Endothelial cell of umbilical vein (primary cell): ENCODE measurements at regions not wholly inside any gene's neighbourhood (a gene's known extent, or its start where the extent isn't known, plus 50 kb on each side); places are given as distances from the start of the nearest gene placed in this dataset.

ENCODE experiments used
- BruUV-seq: library from RNA; stranded (reverse); fragments of 400-500 nt; replicated peaks from 2 replicates; lab custom pipeline; 2021; lab: Mats Ljungman, UMichigan
- CTCF ChIA-PET: fragments of 300-600, 350-600 bp; sonication (Branson Sonifier 250); formaldehyde crosslinking; loops from one replicate; lab custom pipeline; 2021; ENCODE audit warnings: antibody characterized with exemption, inconsistent platforms; lab: Charles Lee
- POLR2A ChIA-PET: fragments of 300-600, 350-600 bp; sonication (Branson Sonifier 250); formaldehyde crosslinking; loops from one replicate; lab custom pipeline; 2021; ENCODE audit warnings: antibody characterized with exemption, inconsistent platforms; lab: Charles Lee
- DNase-seq: peaks from one replicate; pipeline ENCODE4 v3.0.0-alpha.2; 2011; ENCODE audit warnings: low read depth, low spot score
- FAIRE-seq: peaks from 2 replicates; lab custom pipeline; 2011; peaks lifted over from hg19 to GRCh38; lab: Jason Lieb, UNC
- H2AFZ ChIP-seq: 2 replicates; pipeline ENCODE4 v1.6.0; 2012; ENCODE audit warnings: low read depth, low read length, control low read depth, inconsistent platforms
- H3K27ac ChIP-seq: 2 replicates; pipeline ENCODE4 v1.5.1; 2011; ENCODE audit warnings: low read depth, mild to moderate bottlenecking, control low read depth, low read length, moderate library complexity; ENCODE audit not compliant: insufficient read depth
- H3K27me3 ChIP-seq, 2 experiments: 2 replicates each; pipeline versions ENCODE4 v1.6.0 to v1.6.1; 2011; ENCODE audit warnings: low read length in 2 of 2, mixed read lengths in 1 of 2; ENCODE audit not compliant: control insufficient read depth in 2 of 2, insufficient read depth in 2 of 2
- H3K36me3 ChIP-seq, 2 experiments: 2 replicates in 1 of 2; 3 replicates in 1 of 2; pipeline ENCODE4 v1.5.1; 2011; ENCODE audit warnings: low read length in 2 of 2, mild to moderate bottlenecking in 1 of 2, moderate library complexity in 1 of 2; ENCODE audit not compliant: control insufficient read depth in 2 of 2, insufficient read depth in 2 of 2; ENCODE audit errors: extremely low read depth in 1 of 2
- H3K4me1 ChIP-seq: 3 replicates; pipeline ENCODE4 v1.5.1; 2011; ENCODE audit warnings: mild to moderate bottlenecking, low read length; ENCODE audit not compliant: control insufficient read depth, insufficient read depth; ENCODE audit errors: extremely low read depth
- H3K4me2 ChIP-seq: 2 replicates; pipeline ENCODE4 v1.6.1; 2011; ENCODE audit warnings: low read length, control low read depth, mixed read lengths; ENCODE audit not compliant: insufficient read depth
- H3K4me3 ChIP-seq, 3 experiments: fragments of 200-600 bp in 1 of 3; sonication (generic), shearing (Covaris generic) in 1 of 3; replicated peaks in 1 of 3; 2 replicates each; pipeline ENCODE4 v1.5.1; 2011 to 2016; ENCODE audit warnings: control low read depth in 3 of 3, low read length in 3 of 3, mild to moderate bottlenecking in 2 of 3, inconsistent platforms in 1 of 3, low read depth in 1 of 3, moderate library complexity in 1 of 3; ENCODE audit not compliant: insufficient read depth in 1 of 3
- H3K79me2 ChIP-seq: 2 replicates; pipeline ENCODE4 v1.6.0; 2012; ENCODE audit warnings: low read length, inconsistent platforms; ENCODE audit not compliant: control insufficient read depth, insufficient read depth
- H3K9ac ChIP-seq: replicated peaks from 2 replicates; pipeline ENCODE3; 2011; ENCODE audit warnings: low read length, control low read depth; ENCODE audit not compliant: insufficient read depth; ENCODE audit errors: extremely low read depth
- H3K9me1 ChIP-seq: replicated peaks from 3 replicates; pipeline ENCODE4 v1.6.0; 2011; ENCODE audit warnings: mild to moderate bottlenecking, low read length; ENCODE audit not compliant: control insufficient read depth, insufficient read depth; ENCODE audit errors: extremely low read depth
- H3K9me3 ChIP-seq: replicated peaks from 2 replicates; pipeline ENCODE4 v1.5.1; 2012; ENCODE audit warnings: low read length, inconsistent platforms; ENCODE audit not compliant: control insufficient read depth, insufficient read depth
- H4K20me1 ChIP-seq: replicated peaks from 2 replicates; pipeline ENCODE3; 2011; ENCODE audit warnings: mild to moderate bottlenecking, low read length; ENCODE audit not compliant: control insufficient read depth, insufficient read depth; ENCODE audit errors: extremely low read depth
- CTCF ChIP-seq, 2 donors: IDR thresholded peaks; 1 replicate in 1 of 2; 2 replicates in 1 of 2; pipeline ENCODE4 v1.5.1; 2011; ENCODE audit warnings: low read length in 2 of 2, mild to moderate bottlenecking in 2 of 2, moderate library complexity in 2 of 2, control low read depth in 1 of 2, inconsistent platforms in 1 of 2, low read depth in 1 of 2; ENCODE audit not compliant: insufficient read depth in 1 of 2; ENCODE audit errors: extremely low read depth in 1 of 2
- EZH2 ChIP-seq: IDR thresholded peaks from 2 replicates; pipeline ENCODE4 v1.6.1; 2012; ENCODE audit warnings: borderline replicate concordance, low read depth, mild to moderate bottlenecking, moderate library complexity, low read length, inconsistent platforms; ENCODE audit not compliant: severe bottlenecking
- FOS ChIP-seq: IDR thresholded peaks from 2 replicates; pipeline ENCODE4 v1.6.1; 2011; ENCODE audit warnings: mild to moderate bottlenecking, low read length, moderate library complexity, borderline replicate concordance; ENCODE audit not compliant: insufficient read depth
- GATA2 ChIP-seq: IDR thresholded peaks from 2 replicates; pipeline ENCODE4 v1.7.0; 2011; ENCODE audit warnings: low read depth, mild to moderate bottlenecking, moderate library complexity, mixed read lengths, low read length; ENCODE audit not compliant: insufficient read length, insufficient read depth
- JUN ChIP-seq: IDR thresholded peaks from 2 replicates; pipeline ENCODE4 v1.6.1; 2011; ENCODE audit warnings: borderline replicate concordance, low read depth; ENCODE audit not compliant: insufficient read length, insufficient read depth
- MAX ChIP-seq: IDR thresholded peaks from 2 replicates; pipeline ENCODE4 v1.6.1; 2011; ENCODE audit not compliant: insufficient read depth, insufficient read length
- MYC ChIP-seq: IDR thresholded peaks from one replicate; pipeline ENCODE4 v1.6.1; 2011; ENCODE audit warnings: mild to moderate bottlenecking, low read depth, low read length
- POLR2A ChIP-seq: IDR thresholded peaks from 2 replicates; pipeline ENCODE4 v1.6.1; 2012; ENCODE audit warnings: low read depth, mild to moderate bottlenecking, control low read depth, low read length
- POLR2AphosphoS5 ChIP-seq: IDR thresholded peaks from 2 replicates; pipeline ENCODE4 v1.6.1; 2012; ENCODE audit warnings: low read depth, mild to moderate bottlenecking, control low read depth, low read length, moderate library complexity; ENCODE audit not compliant: insufficient read depth
- dilution Hi-C: fragments of 300-500 bp; cut with MboI; formaldehyde crosslinking; loops from one replicate; pipeline ENCODE4 v1.15.0; 2019; ENCODE audit warnings: low sequenced_read_pairs; ENCODE audit not compliant: extremely low pct_ligation_motif_present
- intact Hi-C: fragments of 100-400 bp; cut with micrococcal nuclease; formaldehyde crosslinking; loops from one replicate; pipeline ENCODE4 v1.10.0; 2022

- FAIRE-seq (peak; percentile 24), DNase-seq (no peak)
- no peaks in the 10 kb centered on the region for H3K4me1 ChIP-seq
- H3K9me1 ChIP-seq, result no peaks in the 10 kb centered on the region
- H3K4me3 ChIP-seq, result no peak overlapping the region
- no peaks in the 10 kb centered on the region for H3K79me2 ChIP-seq
- TF ChIP-seq MAX, result no peak
- no peak for TF ChIP-seq JUN
- TF ChIP-seq MYC, result no peak
- TF ChIP-seq POLR2AphosphoS5, result no peak
- TF ChIP-seq EZH2, result no peak
- TF ChIP-seq CTCF (IDR thresholded peaks at IDR 0.05; ENCODE audit: extremely low read depth in 1 of 2, insufficient read depth in 1 of 2, low read depth in 1 of 2, low read length in 2 of 2), result no peak
- TF ChIP-seq FOS, result no peak
- TF ChIP-seq POLR2A, result no peak
- TF ChIP-seq GATA2, result no peak
- H3K9me3 ChIP-seq, result no peaks in the 10 kb centered on the region
- dilution Hi-C loops, result no loop called here
- H3K36me3 ChIP-seq, result no peaks in the 10 kb centered on the region
- ChIA-PET POLR2A (no interaction called here), CTCF (interaction anchor here (1.0 to 1.1 kb wide), 2 partner anchors 12 to 17 kb away, joined by 3 read pairs; no protein-coding TSS in a partner anchor)
- intact Hi-C loops, result no loop called here
- H3K9ac ChIP-seq, result no peak overlapping the region
- H4K20me1 ChIP-seq, result no peaks in the 10 kb centered on the region
- no peaks in the 10 kb centered on the region for H3K27me3 ChIP-seq
- BruUV-seq, result no TSS peak
- no peak overlapping the region for H3K27ac ChIP-seq
- no peak overlapping the region for H2AFZ ChIP-seq
- H3K4me2 ChIP-seq, result no peak overlapping the region
Observed at GRCh38 chr18:23324056-23324811, 128.9 kb upstream of the RIOK3 start.
